ENCODE measurements at regions not wholly inside any gene's neighbourhood (a gene's known extent, or its start where the extent isn't known, plus 50 kb on each side); places are given as distances from the start of the nearest gene placed in this dataset.
"Not testable (repeated sequence)": the region's sequence is repeated elsewhere in the genome, so short reads cannot be mapped to it uniquely, and the experiment has no call there.

DNA sequence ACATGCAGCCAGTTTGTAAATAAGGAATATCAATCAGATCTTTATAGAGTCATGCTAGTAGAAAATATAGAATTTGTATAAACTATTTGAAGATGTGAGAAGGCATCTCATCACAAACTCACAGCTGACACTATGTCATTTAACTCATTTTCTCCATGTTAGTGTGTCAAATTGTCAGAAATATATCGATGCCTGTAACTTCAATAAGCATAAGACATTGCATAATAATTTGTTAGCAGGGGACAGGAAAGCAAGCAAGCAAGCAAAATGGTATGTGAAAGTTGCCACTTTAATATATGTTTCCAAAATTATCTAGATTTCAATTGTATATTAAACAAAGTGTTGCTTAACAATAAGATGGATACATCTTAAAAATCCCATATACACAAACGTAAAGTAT is 571.0 kb downstream of the ARL4A start:
- no peaks in the 10 kb centered on the region for H3K36me3 Mint-ChIP-seq
- CTCF ChIA-PET = no interaction called here
- H3K27ac ChIP-seq (ENCODE audit: low read depth, low read length) = no peak overlapping the region
- intact Hi-C loops (cut with micrococcal nuclease) = no loop called here
- DNase-seq (no peak), ATAC-seq (no peak)
- H3K9me3 ChIP-seq (ENCODE audit: control insufficient read depth in 2 of 3, low read length in 3 of 3) = no peaks in the 10 kb centered on the region
- no peaks in the 10 kb centered on the region for H3K27me3 ChIP-seq (ENCODE audit: control insufficient read depth in 2 of 2, insufficient read depth in 2 of 2, low read length in 2 of 2)
- no peaks in the 10 kb centered on the region for H3K36me3 ChIP-seq (ENCODE audit: control insufficient read depth in 2 of 3, insufficient read depth in 3 of 3, low read length in 3 of 3)
- peaks cover 0 to 16% (median 2%) of the 10 kb centered on the region in 5 donors for H3K27me3 Mint-ChIP-seq
- H3K4me3 ChIP-seq (ENCODE audit: low read length) = no peak overlapping the region
- H3K27ac Mint-ChIP-seq = no peak overlapping the region
- H3K4me1 Mint-ChIP-seq = no peaks in the 10 kb centered on the region
- no peaks in the 10 kb centered on the region for H3K4me1 ChIP-seq (ENCODE audit: control insufficient read depth in 2 of 2, insufficient read depth in 2 of 2, low read length in 2 of 2)
- no peak overlapping the region for H3K4me3 Mint-ChIP-seq
- no peaks in the 10 kb centered on the region for H3K9me3 Mint-ChIP-seq
- POLR2A ChIA-PET = no interaction called here

DNA sequence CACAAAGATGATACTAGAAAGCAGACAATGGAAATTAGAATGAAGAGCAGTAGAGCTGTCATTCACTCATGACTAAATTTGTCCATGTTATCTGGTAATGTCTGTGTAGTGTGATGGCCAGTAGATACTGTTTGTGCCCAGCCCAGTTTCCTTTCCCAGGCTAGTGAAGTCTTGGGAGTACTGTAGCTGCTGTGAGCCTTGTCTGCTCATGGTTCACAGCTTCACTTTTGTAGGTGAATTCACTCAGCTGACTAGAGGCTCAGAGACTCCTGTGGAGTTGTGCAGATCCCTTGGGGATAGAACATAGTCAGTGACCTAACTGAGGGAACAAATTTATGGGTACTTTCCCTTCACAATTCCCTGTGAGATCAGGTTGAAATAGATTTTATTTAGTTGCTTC is 572.5 kb downstream of the ARL4A start:
- H3K27ac Mint-ChIP-seq = no peak overlapping the region
- ChIA-PET CTCF (no interaction called here), POLR2A (no interaction called here)
- intact Hi-C loops (cut with micrococcal nuclease) = no loop called here
- Histone ChIP-seq H3K9me3 (ENCODE audit: control insufficient read depth in 2 of 3, low read length in 3 of 3) (no peaks in the 10 kb centered on the region), H3K27me3 (ENCODE audit: control insufficient read depth in 2 of 2, insufficient read depth in 2 of 2, low read length in 2 of 2) (no peaks in the 10 kb centered on the region), H3K4me3 (ENCODE audit: low read length) (no peak overlapping the region), H3K27ac (ENCODE audit: low read depth, low read length) (no peak overlapping the region), H3K4me1 (ENCODE audit: control insufficient read depth in 2 of 2, insufficient read depth in 2 of 2, low read length in 2 of 2) (no peaks in the 10 kb centered on the region), H3K36me3 (ENCODE audit: control insufficient read depth in 2 of 3, insufficient read depth in 3 of 3, low read length in 3 of 3) (no peaks in the 10 kb centered on the region)
- H3K4me3 Mint-ChIP-seq = no peak overlapping the region
- H3K4me1 Mint-ChIP-seq = no peaks in the 10 kb centered on the region
- no peak for DNase-seq
- no peaks in the 10 kb centered on the region for H3K36me3 Mint-ChIP-seq
- ATAC-seq = no peak
- no peaks in the 10 kb centered on the region for H3K9me3 Mint-ChIP-seq
- H3K27me3 Mint-ChIP-seq = peaks cover 0 to 16% (median 9%) of the 10 kb centered on the region in 5 donors

DNA sequence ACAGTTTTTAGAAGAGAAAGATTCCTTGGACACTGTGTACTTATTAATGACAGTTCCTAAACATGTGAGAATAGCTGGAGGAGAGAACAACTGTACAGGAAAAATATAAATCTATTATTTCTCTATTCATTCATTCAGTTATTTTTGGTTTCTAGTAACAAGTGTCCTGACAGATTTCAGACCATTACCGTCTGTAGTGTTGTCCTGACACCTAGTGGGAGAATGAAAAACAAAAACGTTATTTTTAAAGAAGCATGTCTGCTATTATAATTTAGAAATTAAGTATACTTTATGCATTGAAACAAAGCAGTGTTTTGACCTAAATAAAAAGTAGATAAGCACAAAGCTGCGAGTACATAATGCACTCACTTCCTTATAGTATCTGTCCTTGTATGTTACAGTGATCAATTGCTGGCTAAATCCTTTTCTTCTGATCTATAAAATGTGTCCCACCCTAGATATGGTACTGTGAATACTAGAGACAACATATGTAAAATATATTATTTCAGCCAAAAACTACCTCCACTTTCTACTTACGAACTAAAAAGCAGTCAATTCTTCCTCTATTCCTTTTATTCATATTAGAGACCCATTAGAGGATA is 575.6 kb downstream of the ARL4A start:
- peaks cover 0 to 2% (median 0%) of the 10 kb centered on the region in 11 donors for H3K9me3 Mint-ChIP-seq
- no peaks in the 10 kb centered on the region for H3K36me3 Mint-ChIP-seq
- ATAC-seq = peak; percentile 52
- no peaks in the 10 kb centered on the region for H3K27me3 ChIP-seq (ENCODE audit: control insufficient read depth in 2 of 2, insufficient read depth in 2 of 2, low read length in 2 of 2)
- intact Hi-C loops (cut with micrococcal nuclease) = loop anchor here (1.0 to 2.0 kb wide), 7 partner anchors 576 to 874 kb away; partner anchors contain the start of gene ARL4A (in 2 of the 2)
- peaks cover 0 to 11% (median 5%) of the 10 kb centered on the region in 5 donors for H3K27me3 Mint-ChIP-seq
- H3K4me1 Mint-ChIP-seq = no peaks in the 10 kb centered on the region
- no peak overlapping the region for H3K27ac Mint-ChIP-seq
- H3K4me3 ChIP-seq (ENCODE audit: low read length) = no peak overlapping the region
- no peaks in the 10 kb centered on the region for H3K36me3 ChIP-seq (ENCODE audit: control insufficient read depth in 2 of 3, insufficient read depth in 3 of 3, low read length in 3 of 3)
- peak in 6 of 9 donors; percentile 4 to 42 (median 22) for DNase-seq
- ChIA-PET CTCF (interaction anchor here (0.6 to 2.5 kb wide), 7 partner anchors 572 to 750 kb away, joined by 3 to 7 read pairs (median 4); no protein-coding TSS in a partner anchor), POLR2A (no interaction called here)
- no peak overlapping the region for H3K27ac ChIP-seq (ENCODE audit: low read depth, low read length)
- no peaks in the 10 kb centered on the region for H3K9me3 ChIP-seq (ENCODE audit: control insufficient read depth in 2 of 3, low read length in 3 of 3)
- no peak overlapping the region for H3K4me3 Mint-ChIP-seq
- no peaks in the 10 kb centered on the region for H3K4me1 ChIP-seq (ENCODE audit: control insufficient read depth in 2 of 2, insufficient read depth in 2 of 2, low read length in 2 of 2)

- Mint-ChIP-seq H3K27me3 (peaks cover 0 to 10% (median 5%) of the 10 kb centered on the region in 5 donors), H3K9me3 (peaks cover 0 to 2% (median 0%) of the 10 kb centered on the region in 11 donors), H3K4me3 (no peak overlapping the region), H3K27ac (no peak overlapping the region), H3K4me1 (no peaks in the 10 kb centered on the region), H3K36me3 (no peaks in the 10 kb centered on the region)
- H3K4me1 ChIP-seq (ENCODE audit: control insufficient read depth in 2 of 2, insufficient read depth in 2 of 2, low read length in 2 of 2) = no peaks in the 10 kb centered on the region
- H3K9me3 ChIP-seq (ENCODE audit: control insufficient read depth in 2 of 3, low read length in 3 of 3) = no peaks in the 10 kb centered on the region
- ChIA-PET CTCF (interaction anchor here (0.6 to 1.2 kb wide), 2 partner anchors 580 to 643 kb away, joined by 3 read pairs; no protein-coding TSS in a partner anchor), POLR2A (no interaction called here)
- H3K4me3 ChIP-seq (ENCODE audit: low read length) = no peak overlapping the region
- H3K27me3 ChIP-seq (ENCODE audit: control insufficient read depth in 2 of 2, insufficient read depth in 2 of 2, low read length in 2 of 2) = no peaks in the 10 kb centered on the region
- intact Hi-C loops (cut with micrococcal nuclease) = no loop called here
- H3K36me3 ChIP-seq (ENCODE audit: control insufficient read depth in 2 of 3, insufficient read depth in 3 of 3, low read length in 3 of 3) = no peaks in the 10 kb centered on the region
- DNase-seq = no peak
- ATAC-seq = no peak
- H3K27ac ChIP-seq (ENCODE audit: low read depth, low read length) = no peak overlapping the region
Measured at GRCh38 chr7:13265271-13265670, 577.8 kb downstream of the ARL4A start.

DNA sequence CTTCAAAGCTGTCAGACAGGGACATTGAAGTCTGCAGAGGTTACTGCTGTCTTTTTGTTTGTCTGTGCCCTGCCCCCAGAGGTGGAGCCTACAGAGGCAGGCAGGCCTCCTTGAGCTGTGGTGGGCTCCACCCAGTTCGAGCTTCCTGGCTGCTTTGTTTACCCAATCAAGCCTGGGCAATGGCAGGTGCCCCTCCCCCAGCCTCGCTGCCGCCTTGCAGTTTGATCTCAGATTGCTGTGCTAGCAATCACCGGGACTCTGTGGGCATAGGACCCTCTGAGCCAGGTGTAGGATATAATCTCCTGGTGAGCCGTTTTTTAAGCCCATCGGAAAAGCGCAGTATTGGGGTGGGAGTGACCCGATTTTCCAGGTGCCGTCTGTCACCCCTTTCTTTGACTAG is 586.8 kb downstream of the ARL4A start:
- DNase-seq; H3K4me3 ChIP-seq (ENCODE audit: low read length); intact Hi-C loops (cut with micrococcal nuclease); CTCF ChIA-PET; H3K9me3 Mint-ChIP-seq; H3K9me3 ChIP-seq (ENCODE audit: control insufficient read depth in 2 of 3, low read length in 3 of 3); H3K4me1 ChIP-seq (ENCODE audit: control insufficient read depth in 2 of 2, insufficient read depth in 2 of 2, low read length in 2 of 2); H3K4me1 Mint-ChIP-seq; H3K4me3 Mint-ChIP-seq; POLR2A ChIA-PET; H3K36me3 ChIP-seq (ENCODE audit: control insufficient read depth in 2 of 3, insufficient read depth in 3 of 3, low read length in 3 of 3); H3K27ac ChIP-seq (ENCODE audit: low read depth, low read length); H3K27me3 ChIP-seq (ENCODE audit: control insufficient read depth in 2 of 2, insufficient read depth in 2 of 2, low read length in 2 of 2); H3K36me3 Mint-ChIP-seq; H3K27ac Mint-ChIP-seq; ATAC-seq: not testable (repeated sequence)
- peaks cover 0 to 16% (median 11%) of the 10 kb centered on the region in 5 donors for H3K27me3 Mint-ChIP-seq

DNA sequence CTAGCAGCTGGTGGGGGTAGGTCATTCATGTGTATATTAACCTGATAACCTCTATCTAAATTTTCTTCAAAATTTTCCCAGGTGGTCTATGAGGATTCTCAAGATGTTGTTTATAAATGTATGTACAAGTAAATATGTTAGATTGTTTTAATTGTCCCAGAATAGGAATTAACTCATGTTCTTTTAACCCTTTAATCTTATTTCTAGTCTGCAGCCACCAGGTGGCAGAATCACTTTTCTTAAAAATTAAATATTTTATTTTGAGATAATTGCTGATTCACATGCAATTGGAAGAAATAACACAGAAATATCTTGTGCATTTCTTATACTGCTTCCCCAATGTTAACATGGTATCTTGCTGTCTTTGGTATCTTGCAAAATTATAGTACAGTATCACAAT is 589.5 kb downstream of the ARL4A start:
- ATAC-seq (no peak), DNase-seq (no peak)
- Mint-ChIP-seq H3K4me3 (no peak overlapping the region), H3K27me3 (peaks cover 0 to 19% (median 14%) of the 10 kb centered on the region in 5 donors), H3K27ac (no peak overlapping the region), H3K4me1 (no peaks in the 10 kb centered on the region), H3K9me3 (peaks cover 0 to 3% (median 0%) of the 10 kb centered on the region in 11 donors), H3K36me3 (no peaks in the 10 kb centered on the region)
- H3K36me3 ChIP-seq (ENCODE audit: control insufficient read depth in 2 of 3, insufficient read depth in 3 of 3, low read length in 3 of 3) = no peaks in the 10 kb centered on the region
- intact Hi-C loops (cut with micrococcal nuclease) = no loop called here
- ChIA-PET POLR2A (no interaction called here), CTCF (no interaction called here)
- H3K27me3 ChIP-seq (ENCODE audit: control insufficient read depth in 2 of 2, insufficient read depth in 2 of 2, low read length in 2 of 2) = no peaks in the 10 kb centered on the region
- no peak overlapping the region for H3K27ac ChIP-seq (ENCODE audit: low read depth, low read length)
- H3K9me3 ChIP-seq (ENCODE audit: control insufficient read depth in 2 of 3, low read length in 3 of 3) = no peaks in the 10 kb centered on the region
- no peaks in the 10 kb centered on the region for H3K4me1 ChIP-seq (ENCODE audit: control insufficient read depth in 2 of 2, insufficient read depth in 2 of 2, low read length in 2 of 2)
- no peak overlapping the region for H3K4me3 ChIP-seq (ENCODE audit: low read length)

DNA sequence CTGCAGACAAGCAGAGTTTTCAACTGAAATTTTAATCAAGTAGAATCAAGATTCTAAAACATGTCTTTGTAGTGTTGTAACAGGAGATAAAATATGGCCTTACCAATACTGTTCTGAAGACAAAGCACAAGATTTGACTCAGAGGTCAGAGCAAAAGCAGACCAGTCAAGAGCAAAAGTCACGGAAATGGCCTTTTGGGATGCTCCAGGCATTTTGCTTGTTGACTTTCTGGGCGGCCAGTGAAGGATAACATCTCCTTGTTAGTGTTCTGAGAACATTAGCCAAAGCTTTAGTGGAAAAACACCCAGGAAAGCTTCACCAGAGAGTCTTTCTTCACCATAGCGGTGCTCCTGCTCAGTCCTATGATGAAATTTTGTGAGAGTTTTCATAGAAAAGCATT is 590.6 kb downstream of the ARL4A start:
- CTCF ChIA-PET = interaction anchor here (1.2 kb wide), 1 partner anchor 603 kb away, joined by 3 read pairs; no protein-coding TSS in a partner anchor
- peaks cover 0 to 3% (median 0%) of the 10 kb centered on the region in 11 donors for H3K9me3 Mint-ChIP-seq
- H3K4me1 Mint-ChIP-seq = no peaks in the 10 kb centered on the region

More for the DNA sequence above, 590.6 kb downstream of the ARL4A start:
- Histone ChIP-seq H3K27me3 (ENCODE audit: control insufficient read depth in 2 of 2, insufficient read depth in 2 of 2, low read length in 2 of 2) (no peaks in the 10 kb centered on the region), H3K4me1 (ENCODE audit: control insufficient read depth in 2 of 2, insufficient read depth in 2 of 2, low read length in 2 of 2) (no peaks in the 10 kb centered on the region), H3K36me3 (ENCODE audit: control insufficient read depth in 2 of 3, insufficient read depth in 3 of 3, low read length in 3 of 3) (no peaks in the 10 kb centered on the region), H3K27ac (ENCODE audit: low read depth, low read length) (no peak overlapping the region), H3K4me3 (ENCODE audit: low read length) (no peak overlapping the region), H3K9me3 (ENCODE audit: control insufficient read depth in 2 of 3, low read length in 3 of 3) (no peaks in the 10 kb centered on the region)
- ATAC-seq (no peak), DNase-seq (no peak)
- Mint-ChIP-seq H3K4me3 (no peak overlapping the region), H3K27ac (no peak overlapping the region), H3K36me3 (no peaks in the 10 kb centered on the region), H3K27me3 (peaks cover 0 to 18% (median 14%) of the 10 kb centered on the region in 5 donors)
- intact Hi-C loops (cut with micrococcal nuclease) = no loop called here
- POLR2A ChIA-PET = no interaction called here
